Activated CD8-positive, alpha-beta memory T cell treated with anti-CD3 and anti-CD28 coated beads, Interleukin-2, amount 50 U/mL, for 4 hours (primary cell): ENCODE measurements at regions not wholly inside any gene's neighbourhood (a gene's known extent, or its start where the extent isn't known, plus 50 kb on each side); places are given as distances from the start of the nearest gene placed in this dataset.
"Not testable (repeated sequence)": the region's sequence is repeated elsewhere in the genome, so short reads cannot be mapped to it uniquely, and the experiment has no call there.

Source experiments
- DNase-seq: peaks from one replicate; pipeline ENCODE4 v3.0.0-alpha.2; 2020

- DNase-seq, result not testable (repeated sequence)
These were observed 133.1 kb downstream of the TSEN15 start for GRCh38 chr1:184184614-184185013.

GRCh38 chr1:184185347-184185746, 133.8 kb downstream of the TSEN15 start:
- no peak for DNase-seq

- no peak for DNase-seq
These were observed 134.6 kb downstream of the TSEN15 start for GRCh38 chr1:184186167-184186566.

GRCh38 chr1:184187097-184187496, 135.6 kb downstream of the TSEN15 start:
- no peak for DNase-seq

GRCh38 chr1:184188037-184188436, 136.5 kb downstream of the TSEN15 start:
- DNase-seq, result no peak

- DNase-seq, result no peak
These were observed 137.8 kb downstream of the TSEN15 start for GRCh38 chr1:184189361-184189760.

- DNase-seq, result no peak
These were observed 139.1 kb downstream of the TSEN15 start for GRCh38 chr1:184190616-184191015.

GRCh38 chr1:184191181-184191621, 139.7 kb downstream of the TSEN15 start:
- no peak for DNase-seq

- DNase-seq, result no peak
These were observed 141.3 kb downstream of the TSEN15 start for GRCh38 chr1:184192796-184193195.

GRCh38 chr1:184193451-184193850, 141.9 kb downstream of the TSEN15 start:
- no peak for DNase-seq

- no peak for DNase-seq
These were observed 142.7 kb downstream of the TSEN15 start for GRCh38 chr1:184194236-184194635.

GRCh38 chr1:184195722-184196121, 144.2 kb downstream of the TSEN15 start:
- not testable (repeated sequence) for DNase-seq

- DNase-seq, result no peak
These were observed 146.3 kb downstream of the TSEN15 start for GRCh38 chr1:184197831-184198230.

GRCh38 chr1:184199036-184199435, 147.5 kb downstream of the TSEN15 start:
- DNase-seq, result no peak

GRCh38 chr1:184199438-184200085, 148.0 kb downstream of the TSEN15 start:
- no peak for DNase-seq

GRCh38 chr1:184208622-184209021, 157.1 kb downstream of the TSEN15 start:
- no peak for DNase-seq

GRCh38 chr1:184210031-184210430, 158.5 kb downstream of the TSEN15 start:
- DNase-seq, result no peak

- no peak for DNase-seq
These were observed 159.3 kb downstream of the TSEN15 start for GRCh38 chr1:184210862-184211261.

- no peak for DNase-seq
These were observed 161.3 kb downstream of the TSEN15 start for GRCh38 chr1:184212649-184213314.

GRCh38 chr1:184214128-184214527, 162.6 kb downstream of the TSEN15 start:
- no peak for DNase-seq

GRCh38 chr1:184215274-184215925, 163.9 kb downstream of the TSEN15 start:
- no peak for DNase-seq

GRCh38 chr1:184218458-184219075, 167.0 kb downstream of the TSEN15 start:
- DNase-seq, result no peak

- no peak for DNase-seq
These were observed 167.4 kb upstream of the C1orf21 start for GRCh38 chr1:184219414-184219813.

- no peak for DNase-seq
These were observed 166.9 kb upstream of the C1orf21 start for GRCh38 chr1:184219883-184220282.
